GM19025 (cell line): ENCODE measurements at regions not wholly inside any gene's neighbourhood (a gene's known extent, or its start where the extent isn't known, plus 50 kb on each side); places are given as distances from the start of the nearest gene placed in this dataset.

Experiments
- ATAC-seq: cut with Tn5 transposase; IDR thresholded peaks from one replicate; pipeline ENCODE4 v1.9.1; 2021; ENCODE audit warnings: mild to moderate bottlenecking, low read depth, moderate library complexity; ENCODE audit not compliant: unreplicated experiment

DNA sequence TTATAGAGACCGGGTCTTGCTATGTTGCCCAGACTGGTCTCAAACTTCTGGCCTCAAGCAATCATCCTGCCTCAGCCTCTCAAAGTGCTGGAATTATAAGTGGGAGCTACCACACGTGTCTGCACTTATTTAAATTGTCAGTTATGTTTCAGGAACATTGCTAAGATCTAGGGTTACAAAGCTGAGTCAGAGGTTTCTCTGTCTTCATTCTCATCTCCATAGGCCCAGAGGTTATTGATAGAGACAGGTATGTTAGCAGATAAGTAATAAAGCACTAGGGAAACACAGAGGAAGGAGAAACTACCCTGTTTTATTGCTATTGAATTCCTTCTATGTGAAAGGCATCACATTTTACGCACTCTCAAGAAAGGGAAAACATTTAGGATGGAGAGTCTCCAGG lies 214.1 kb downstream of the REEP3 start:
- no peak for ATAC-seq

DNA sequence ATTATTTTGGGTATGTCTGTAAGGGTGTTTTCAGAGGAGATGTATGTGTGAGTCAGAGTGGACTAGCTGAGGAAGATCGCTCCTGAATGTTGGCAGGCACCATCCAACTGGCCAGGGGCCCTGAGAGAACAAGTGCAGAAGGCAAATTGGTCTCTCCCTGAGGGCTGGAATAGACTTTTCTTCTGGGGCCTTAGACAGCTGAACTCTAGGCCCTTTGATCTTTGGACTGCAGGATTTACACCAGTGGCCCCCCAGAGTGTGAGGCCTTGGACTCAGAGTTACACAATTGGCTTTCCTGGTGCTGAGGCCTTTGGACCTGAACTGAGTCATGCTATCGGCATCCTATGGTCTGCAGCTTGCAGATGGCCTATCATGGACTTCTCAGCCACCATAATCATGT lies 217.2 kb downstream of the REEP3 start:
- ATAC-seq = no peak

DNA sequence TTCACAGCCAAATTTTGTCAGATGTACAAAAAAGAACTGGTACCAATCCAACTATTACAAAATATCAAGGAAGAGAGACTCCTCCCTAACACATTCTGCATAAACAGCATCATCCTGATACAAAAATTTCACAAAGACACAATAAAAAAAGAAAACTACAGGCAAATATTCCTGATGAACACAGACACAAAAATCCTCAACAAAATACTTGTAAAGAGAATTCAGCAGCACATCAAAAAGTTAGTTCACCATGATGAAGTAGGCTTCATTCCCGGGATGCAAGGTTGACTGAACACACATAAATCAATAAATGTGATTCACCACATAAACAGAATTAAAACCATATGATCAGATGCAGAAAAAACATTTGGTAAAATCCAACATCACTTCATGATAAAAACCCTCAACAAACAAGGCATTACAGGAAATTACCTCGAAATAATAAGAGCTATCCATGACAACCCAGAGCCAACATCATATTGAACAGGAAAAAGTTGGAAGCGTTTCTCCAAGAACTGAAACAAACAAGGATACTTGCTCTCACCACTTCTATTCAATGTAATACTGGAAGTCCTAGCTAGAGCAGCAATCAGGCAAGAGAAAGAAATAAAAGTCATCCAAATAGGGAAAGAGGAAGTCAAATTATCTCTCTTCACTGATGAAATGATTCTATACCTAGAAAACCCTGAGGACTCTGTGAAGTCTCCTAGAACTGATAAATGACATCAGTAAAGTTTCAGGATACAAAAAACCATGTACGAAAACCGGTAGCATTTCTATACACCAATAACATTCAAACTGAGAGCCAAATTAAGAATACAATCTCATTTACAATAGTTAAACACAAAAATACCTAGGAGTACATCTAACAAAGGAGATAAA lies 223.1 kb downstream of the REEP3 start:
- ATAC-seq = no peak

DNA sequence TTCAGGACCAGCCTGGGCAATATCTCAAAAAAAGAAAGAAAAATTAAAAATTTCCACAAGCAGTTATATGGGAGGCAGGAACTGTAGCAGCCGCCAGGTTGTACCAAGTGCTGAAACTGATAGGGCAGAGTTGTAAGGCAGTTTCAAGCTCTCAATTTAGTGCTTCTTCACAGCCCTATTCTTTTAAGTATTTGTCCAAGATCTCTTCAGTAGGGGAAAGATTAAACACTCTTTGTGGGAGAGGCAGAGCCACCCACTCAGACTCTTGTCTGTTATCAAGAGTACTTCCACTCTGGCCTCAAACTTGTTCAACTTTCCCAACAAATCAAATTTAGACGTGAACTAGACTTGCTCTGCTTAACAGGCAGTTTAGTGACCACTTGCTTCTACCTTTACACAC lies 228.7 kb downstream of the REEP3 start:
- no peak for ATAC-seq

DNA sequence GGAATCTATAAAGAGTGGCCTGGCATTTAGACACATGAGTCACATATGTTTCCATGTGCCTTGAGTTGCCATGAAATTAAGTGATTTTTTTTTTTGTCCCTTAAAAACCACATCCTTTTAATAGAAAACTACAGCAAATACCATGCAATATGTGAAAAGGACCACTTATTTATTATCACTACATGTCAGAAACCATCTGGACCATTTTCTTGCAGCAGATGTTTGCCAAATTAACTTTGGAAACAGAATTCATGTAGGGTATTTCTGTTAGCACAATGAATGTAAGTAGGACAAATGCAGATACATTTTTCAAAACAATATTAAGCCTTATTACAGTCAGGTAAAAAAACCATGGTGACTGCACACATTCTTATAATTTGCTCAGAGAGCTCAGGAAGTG lies 230.6 kb downstream of the REEP3 start:
- ATAC-seq = no peak

DNA sequence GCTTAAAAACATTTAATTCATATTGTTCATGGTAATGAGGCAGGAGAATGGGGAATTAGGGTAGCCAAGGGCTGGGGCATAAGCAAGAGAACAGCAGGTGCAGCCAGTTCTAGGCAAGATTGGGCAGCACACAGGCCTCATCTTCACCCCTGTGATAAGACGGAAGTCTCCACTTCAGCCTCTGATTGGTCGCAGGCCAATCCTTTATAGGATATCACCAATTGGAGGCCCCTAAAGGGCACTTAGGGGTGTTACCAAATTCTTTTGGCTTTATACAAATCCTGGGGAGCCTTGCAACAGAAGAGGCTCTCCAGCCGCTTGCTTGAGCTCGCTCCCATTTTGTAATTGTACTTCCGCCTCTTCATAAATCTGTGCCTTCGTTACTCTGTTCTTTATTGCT lies 231.1 kb downstream of the REEP3 start:
- ATAC-seq = no peak

DNA sequence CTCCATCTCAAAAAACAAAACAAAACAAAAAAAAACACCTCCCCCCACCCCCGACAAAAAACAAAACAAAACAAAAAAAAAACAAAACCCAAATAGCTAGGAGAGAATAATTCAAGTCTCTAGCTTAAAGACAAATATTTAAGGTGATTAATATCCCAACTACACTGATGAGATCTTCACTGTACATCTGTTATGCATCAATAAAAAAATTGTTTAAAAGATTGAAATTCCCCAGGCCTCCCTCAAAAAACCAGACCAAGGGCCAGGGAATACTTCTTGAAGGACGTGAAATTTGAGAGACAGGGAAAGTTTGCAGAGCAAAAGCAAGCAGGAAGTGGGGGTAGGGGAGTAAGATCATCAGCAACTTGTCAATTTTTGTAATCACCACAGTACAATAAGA lies 232.6 kb downstream of the REEP3 start:
- no peak for ATAC-seq

DNA sequence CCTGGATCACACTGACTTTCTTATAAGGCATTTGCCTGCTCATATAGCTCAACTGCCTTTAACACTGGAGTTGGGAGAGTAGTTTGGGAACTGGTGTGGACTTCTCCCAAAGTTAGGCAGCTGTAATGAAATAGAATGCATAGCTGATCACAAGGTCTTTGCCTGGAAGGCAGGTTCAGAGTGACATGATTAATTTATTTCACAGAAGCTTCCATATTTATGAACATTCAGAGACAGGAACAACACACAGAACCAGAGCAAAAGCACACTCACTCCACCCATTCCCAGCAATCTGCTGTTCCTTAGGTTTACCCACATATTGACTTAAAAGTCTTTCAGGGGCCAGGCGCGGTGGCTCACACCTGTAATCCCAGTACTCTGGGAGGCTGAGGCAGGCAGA lies 234.2 kb downstream of the REEP3 start:
- no peak for ATAC-seq

DNA sequence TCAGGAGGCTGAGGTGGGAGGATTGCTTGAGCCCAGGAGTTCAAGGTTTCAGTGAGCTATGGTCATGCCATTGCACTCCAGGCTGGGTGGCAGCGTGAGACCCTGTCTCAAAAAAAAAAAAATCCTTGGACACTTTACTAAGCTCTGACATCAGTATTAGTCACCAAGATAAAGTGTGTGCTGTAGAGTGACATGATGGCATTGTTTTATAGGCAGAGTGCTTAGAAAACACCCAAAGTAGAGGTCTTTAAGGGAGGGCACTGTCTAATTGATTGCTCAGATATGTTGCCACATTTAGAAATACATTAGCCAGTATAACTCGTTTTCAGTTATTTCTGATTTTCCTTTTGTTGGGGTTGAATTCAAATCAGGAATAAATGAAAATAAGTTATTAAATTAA lies 235.9 kb downstream of the REEP3 start:
- no peak for ATAC-seq

DNA sequence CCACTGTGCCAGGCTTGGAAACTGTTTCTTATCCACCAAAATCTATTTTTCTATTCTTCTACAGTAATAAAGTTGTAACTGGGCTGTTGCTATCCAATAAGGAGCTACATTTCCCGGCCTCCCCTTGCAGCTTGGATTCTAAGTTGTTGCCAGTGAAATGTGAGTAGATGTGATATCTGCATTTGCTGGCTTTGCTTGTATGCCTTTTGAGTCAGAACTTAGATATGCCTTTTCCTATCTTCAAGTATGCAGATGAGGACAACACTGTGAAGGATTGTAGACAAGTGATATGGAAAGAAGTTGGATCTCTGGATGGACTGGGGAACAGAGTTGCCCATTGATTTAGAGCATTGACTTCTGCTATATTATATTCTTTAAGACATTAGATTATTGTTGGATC lies 236.9 kb downstream of the REEP3 start:
- ATAC-seq = no peak

DNA sequence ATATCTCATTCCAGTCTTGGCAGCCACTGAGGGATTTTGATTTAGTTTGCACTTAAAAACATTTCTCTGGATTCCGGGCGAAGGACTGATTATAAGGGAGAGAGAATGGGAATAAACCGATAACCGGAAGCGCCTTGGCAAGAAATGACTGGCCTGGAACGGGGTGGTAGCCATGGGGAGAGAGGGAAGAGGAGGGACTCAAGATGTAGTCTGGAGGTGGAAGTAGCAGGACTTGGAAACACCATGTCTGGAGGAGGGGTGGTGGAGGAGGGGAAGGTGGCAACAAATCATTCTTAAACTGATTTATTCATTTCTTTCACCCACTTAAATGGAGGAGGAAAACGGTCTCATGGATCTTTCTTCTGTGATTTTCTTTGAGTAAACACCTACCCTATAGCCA lies 238.1 kb downstream of the REEP3 start:
- no peak for ATAC-seq

DNA sequence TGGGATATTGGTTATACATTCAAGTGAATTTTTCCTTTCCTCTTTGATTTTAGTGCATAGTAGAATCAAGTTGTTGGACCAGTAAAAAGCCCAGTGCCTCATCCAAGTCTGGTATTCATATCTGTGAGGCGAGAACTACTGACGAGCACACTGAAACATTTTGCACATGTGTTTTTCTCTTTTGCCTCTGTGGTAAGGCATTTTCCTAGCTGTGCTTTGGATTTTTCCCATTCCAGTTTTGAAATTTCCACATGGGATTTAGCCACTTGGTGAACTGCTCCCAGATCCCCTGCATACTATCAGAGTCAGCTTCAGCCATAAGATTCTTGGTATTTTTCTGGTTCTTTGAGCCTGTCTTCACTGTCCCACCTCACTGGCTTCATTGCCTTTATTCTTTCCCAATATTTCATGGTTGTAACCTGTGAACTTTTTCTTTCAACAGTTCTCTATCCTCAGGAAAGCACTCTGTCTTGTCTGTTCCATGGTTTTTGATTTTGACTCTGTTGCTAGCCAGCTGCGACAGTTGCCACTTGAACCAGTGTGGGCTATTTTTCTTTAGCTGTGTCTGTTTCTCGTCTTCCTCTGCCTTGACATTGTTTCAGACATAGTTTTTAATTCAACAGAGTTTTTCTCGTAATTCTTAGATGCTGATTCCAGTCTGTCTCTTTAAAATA lies 239.0 kb downstream of the REEP3 start:
- ATAC-seq = no peak

DNA sequence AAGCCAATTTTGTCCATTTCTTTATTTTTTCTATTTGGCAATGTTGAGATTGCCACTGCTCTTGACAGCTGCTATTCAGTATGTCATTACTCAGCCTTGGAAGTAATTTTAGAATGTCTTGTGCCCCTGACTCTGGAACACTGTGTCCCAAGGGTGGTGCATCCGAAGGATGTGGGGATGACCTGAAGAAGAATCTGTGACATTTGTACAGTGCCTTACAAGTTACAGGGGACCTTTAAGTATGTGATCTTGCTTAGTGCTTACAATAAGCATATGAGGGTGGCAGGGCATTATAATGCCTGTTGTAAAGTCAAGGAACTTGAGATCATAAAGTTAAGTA lies 239.5 kb downstream of the REEP3 start:
- no peak for ATAC-seq

DNA sequence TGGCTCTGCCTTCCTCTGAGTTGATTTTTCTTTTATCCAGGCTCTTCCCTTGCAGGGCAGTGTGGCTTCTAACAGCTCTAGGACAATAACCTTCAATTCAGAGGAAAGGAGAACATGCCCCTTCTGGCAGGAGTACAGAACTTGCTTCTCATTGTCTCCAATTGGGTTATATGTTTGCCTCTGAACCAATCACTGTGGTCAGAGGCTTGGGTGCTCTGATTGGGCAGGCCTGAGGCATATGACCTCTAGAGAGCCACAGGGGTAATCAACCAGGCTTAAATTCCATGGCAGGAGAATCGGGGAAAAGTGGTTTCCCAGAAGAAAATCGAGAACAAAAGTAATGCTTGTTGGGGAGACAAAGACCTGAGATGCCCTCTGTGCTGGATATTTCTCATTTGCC lies 240.0 kb downstream of the REEP3 start:
- ATAC-seq = no peak

DNA sequence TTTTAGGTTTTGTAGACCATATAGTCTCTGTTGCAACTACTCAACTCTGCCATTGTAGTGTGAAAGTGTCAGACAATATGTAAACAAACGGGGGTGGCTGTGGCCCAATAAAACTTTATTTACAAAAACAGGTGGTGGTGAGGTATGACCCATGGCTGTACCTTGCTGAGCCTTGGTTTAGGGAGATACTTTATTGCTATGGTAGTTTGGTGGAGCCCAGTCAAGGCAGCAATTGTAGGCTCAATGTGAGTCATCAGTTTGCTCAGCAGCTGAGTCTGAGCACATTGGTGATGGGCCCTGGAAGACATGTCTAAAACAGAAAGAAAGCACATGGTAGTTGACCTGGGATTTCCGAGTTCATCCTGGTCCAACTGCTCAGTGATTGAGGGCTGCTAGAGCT lies 242.5 kb downstream of the REEP3 start:
- ATAC-seq = no peak

DNA sequence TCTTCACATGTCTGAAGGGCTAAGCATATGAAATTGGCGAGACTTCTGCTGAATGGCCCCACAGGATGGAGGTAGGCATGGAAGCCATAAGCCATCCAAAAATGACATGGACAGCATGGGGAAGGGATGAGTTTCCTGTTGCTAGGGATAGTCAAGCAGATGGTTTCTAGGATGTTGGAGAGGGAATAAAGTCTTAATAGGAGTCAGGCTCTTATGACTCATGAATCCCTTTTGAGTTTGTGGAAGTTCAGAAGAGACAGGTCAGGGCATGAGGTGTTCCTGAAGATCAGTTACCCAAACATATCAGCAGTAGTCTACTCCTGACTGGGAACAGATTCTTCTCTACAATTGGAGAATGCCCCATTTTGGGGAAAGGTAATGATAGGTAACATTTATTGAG lies 243.9 kb downstream of the REEP3 start:
- no peak for ATAC-seq

DNA sequence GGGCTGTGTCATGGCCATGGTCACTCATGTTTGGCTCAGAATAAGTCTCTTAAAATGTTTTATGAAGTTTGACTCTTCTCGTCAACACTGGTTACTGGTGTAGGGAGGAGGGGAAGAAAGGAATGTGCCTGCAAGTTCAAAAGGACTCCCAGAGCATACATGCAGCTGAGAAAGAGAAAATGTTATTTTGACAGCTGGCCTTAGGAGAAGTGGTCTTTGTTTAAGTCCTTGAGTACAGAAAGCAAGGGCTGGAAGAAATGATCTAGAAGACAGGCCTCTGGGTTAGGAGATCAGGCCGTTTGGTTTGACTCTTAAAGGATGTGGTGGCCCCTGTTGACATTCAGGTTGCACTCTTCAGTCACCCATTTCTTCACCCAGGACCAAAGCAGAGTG lies 245.5 kb downstream of the REEP3 start:
- ATAC-seq = no peak

DNA sequence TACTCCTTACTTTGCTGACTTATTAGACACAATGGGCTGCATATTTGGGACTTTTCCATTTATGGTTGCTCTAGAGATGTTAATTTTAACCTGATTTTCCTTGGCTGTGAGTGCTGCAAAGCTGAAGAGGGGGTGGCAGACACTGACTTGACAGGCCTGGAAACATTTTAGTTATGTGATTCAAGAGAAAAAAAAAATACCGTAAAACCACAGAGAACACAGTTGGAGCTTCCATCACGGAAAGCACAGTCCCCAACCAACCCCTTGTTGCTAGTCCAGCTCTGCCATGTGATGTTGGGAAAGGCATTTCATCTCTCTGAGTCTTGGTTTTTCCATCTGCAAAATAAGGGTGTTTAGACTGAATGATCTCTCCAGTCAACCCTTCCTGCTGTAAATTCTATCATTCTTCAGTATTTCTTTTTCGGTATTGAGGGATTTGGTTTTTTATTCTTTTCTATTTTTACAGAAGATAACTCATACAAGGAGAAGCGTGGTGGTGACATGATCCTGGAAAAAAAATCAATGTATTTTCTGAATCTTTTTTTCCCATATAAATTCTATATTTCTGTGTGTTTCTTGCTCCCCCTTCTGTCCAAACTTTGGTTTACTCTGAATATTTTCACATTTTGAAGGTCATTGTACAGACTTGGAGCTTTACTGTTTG lies 246.1 kb downstream of the REEP3 start:
- ATAC-seq = no peak

DNA sequence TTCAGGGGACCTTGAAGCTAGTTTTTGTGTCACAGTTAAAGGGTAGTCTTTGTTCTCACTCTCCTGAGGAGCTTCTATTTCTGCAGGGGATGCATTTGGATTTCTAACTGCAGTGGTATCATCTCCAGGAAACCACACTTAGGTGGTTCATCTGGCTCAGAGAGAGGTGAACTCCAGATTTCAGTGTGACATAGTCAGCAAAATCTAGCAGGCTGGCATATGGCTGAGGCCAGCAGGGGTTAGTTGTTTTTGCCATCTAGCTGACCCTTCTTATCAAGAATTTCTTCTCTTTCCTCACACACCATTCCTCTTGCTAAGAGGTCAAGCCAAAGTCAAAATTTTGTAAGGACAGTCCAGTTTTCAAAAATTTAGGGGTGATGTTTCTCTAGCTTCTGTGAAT lies 248.2 kb downstream of the REEP3 start:
- no peak for ATAC-seq

DNA sequence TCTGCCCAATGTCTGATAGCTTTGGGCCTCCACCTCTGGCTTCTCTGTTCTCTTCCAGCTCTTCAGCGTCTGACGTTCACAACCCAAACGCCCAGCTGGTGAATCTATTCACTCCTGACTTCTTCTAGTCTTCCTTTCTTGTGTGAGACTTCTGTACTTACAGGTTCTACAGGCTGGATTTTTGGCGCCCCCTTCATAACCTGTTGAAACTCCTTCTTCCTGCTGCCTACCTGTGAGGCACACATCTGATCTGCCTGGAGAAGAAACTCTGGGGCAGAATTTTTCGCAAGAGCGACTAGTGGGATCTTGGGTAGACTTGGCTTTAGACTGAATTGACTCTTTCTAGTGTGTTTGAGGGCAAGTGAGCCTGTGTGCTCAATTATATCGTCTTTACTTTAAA lies 249.3 kb downstream of the REEP3 start:
- no peak for ATAC-seq

DNA sequence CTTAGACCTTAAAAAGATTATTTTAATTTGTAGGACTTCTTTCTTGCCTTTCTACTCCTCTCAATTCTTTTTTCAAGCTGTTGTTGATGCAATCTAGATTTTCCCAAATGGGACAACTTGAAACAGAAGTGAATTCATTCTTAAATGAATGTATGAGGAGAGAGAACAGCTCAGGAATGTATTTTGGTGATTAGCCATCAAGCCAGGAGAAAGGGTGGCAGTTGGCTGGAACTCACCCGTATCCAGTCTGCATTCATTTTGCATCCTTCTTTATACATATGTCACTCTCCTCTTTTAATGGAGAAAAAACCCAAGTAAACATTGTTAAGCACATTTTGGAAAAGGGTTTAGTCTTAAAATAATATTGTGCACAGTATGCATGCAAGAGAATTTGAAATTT lies 251.3 kb downstream of the REEP3 start:
- no peak for ATAC-seq

DNA sequence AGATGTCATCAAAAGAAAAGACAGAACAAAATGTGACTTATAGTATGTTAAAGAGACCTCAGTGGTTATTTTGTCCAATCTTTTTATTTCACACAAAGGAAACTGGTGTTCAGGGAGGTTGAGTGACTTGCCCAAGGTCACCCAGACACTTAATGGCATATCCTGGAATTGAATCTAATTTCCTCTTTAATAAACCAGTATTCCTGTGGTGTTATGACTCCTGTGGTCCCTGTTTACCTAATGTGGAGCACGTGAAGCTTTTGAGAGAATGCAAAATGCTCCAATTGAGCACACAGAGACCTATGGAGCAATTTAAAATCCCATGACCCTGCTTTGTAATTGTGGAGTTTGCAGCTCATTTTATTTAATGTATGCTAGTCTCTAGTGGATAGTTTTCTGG lies 251.9 kb downstream of the REEP3 start:
- no peak for ATAC-seq
